ENCODE measurements at regions not wholly inside any gene's neighbourhood (a gene's known extent, or its start where the extent isn't known, plus 50 kb on each side); places are given as distances from the start of the nearest gene placed in this dataset.

DNA sequence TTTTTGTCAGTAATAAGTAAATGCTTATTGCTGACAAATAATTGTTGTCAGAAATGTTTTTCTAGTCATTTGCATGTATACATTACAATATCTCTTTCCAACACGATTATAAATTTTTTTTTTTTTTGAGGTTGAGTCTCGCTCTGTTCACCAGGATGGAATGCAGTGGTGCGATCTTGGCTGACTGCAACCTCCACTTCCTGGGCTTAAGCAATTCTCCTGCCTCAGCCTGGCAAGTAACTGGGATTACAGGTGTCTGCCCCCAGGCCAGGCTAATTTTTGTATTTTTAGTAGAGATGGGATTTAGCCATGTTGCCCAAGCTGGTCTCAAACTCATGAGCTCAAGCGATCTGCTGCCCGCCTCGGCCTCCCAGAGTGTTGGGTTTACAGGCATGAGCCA lies 72.0 kb upstream of the ATF3 start:
- POLR2A ChIA-PET: no interaction called here
- CTCF ChIA-PET: interaction anchor here (0.7 to 1.2 kb wide), 2 partner anchors 72 to 129 kb away, joined by 3 read pairs; no protein-coding TSS in a partner anchor

DNA sequence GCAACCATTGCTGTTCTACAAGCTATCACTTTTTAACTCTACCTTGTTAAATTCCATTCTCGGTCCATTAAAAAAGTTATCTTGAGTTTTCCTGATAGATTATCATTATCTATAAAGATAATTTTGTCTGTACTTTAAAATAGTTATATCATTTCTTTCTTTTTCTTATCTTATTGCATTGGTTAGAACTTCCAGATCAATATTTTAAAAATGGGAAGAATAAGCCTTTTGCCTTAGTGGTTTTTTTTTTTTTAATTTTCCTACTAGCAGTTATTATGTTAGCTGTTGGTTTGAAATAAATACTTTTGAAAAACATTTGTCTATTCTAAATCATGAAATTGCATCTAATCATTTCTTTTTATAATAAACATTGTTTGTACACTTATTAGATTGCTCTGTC lies 71.0 kb upstream of the ATF3 start:
- Histone ChIP-seq H2AFZ (ENCODE audit: low read depth, low read length) (no peak overlapping the region), H3K4me3 (replicated peaks in 1 of 3; ENCODE audit: insufficient read depth in 1 of 3, low read depth in 1 of 3, low read length in 3 of 3) (no peak overlapping the region), H3K36me3 (ENCODE audit: control insufficient read depth in 2 of 2, extremely low read depth in 1 of 2, insufficient read depth in 2 of 2, low read length in 2 of 2) (no peaks in the 10 kb centered on the region), H3K9me3 (replicated peaks; ENCODE audit: control insufficient read depth, insufficient read depth, low read length) (no peaks in the 10 kb centered on the region), H3K79me2 (ENCODE audit: control insufficient read depth, insufficient read depth, low read length) (no peaks in the 10 kb centered on the region), H3K4me1 (ENCODE audit: control insufficient read depth, extremely low read depth, insufficient read depth, low read length) (no peaks in the 10 kb centered on the region), H3K9me1 (replicated peaks; ENCODE audit: control insufficient read depth, extremely low read depth, insufficient read depth, low read length) (no peaks in the 10 kb centered on the region), H3K4me2 (ENCODE audit: insufficient read depth, low read length) (no peak overlapping the region), H4K20me1 (replicated peaks; ENCODE audit: control insufficient read depth, extremely low read depth, insufficient read depth, low read length) (no peaks in the 10 kb centered on the region), H3K27ac (ENCODE audit: insufficient read depth, low read depth, low read length) (no peak overlapping the region), H3K9ac (replicated peaks; ENCODE audit: extremely low read depth, insufficient read depth, low read length) (no peak overlapping the region), H3K27me3 (ENCODE audit: control insufficient read depth in 2 of 2, insufficient read depth in 2 of 2, low read length in 2 of 2) (peaks cover 7 to 14% of the 10 kb centered on the region in 2 experiments)
- CTCF ChIA-PET: interaction anchor here (0.6 to 1.4 kb wide), 5 partner anchors 9 to 81 kb away, joined by 3 read pairs; no protein-coding TSS in a partner anchor
- intact Hi-C loops (cut with micrococcal nuclease) (no loop called here), dilution Hi-C loops (cut with MboI; ENCODE audit: extremely low pct_ligation_motif_present, low sequenced_read_pairs) (no loop called here)
- POLR2A ChIA-PET: no interaction called here
- no TSS peak for BruUV-seq (replicated peaks)
- no peak for DNase-seq (ENCODE audit: low read depth, low spot score)
- no peak for FAIRE-seq
- TF ChIP-seq POLR2AphosphoS5 (IDR thresholded peaks at IDR 0.05; ENCODE audit: insufficient read depth, low read depth, low read length): no peak
- no peak for TF ChIP-seq GATA2 (IDR thresholded peaks at IDR 0.05; ENCODE audit: insufficient read depth, insufficient read length, low read depth, low read length)
- TF ChIP-seq JUN (IDR thresholded peaks at IDR 0.05; ENCODE audit: borderline replicate concordance, insufficient read depth, insufficient read length, low read depth): no peak
- no peak for TF ChIP-seq MAX (IDR thresholded peaks at IDR 0.05; ENCODE audit: insufficient read depth, insufficient read length)
- TF ChIP-seq POLR2A (IDR thresholded peaks at IDR 0.05; ENCODE audit: low read depth, low read length): no peak
- TF ChIP-seq FOS (IDR thresholded peaks at IDR 0.05; ENCODE audit: borderline replicate concordance, insufficient read depth, low read length): no peak
- no peak for TF ChIP-seq MYC (IDR thresholded peaks at IDR 0.05; ENCODE audit: low read depth, low read length)

More for the DNA sequence above, 72.0 kb upstream of the ATF3 start:
- no peak for FAIRE-seq
- Histone ChIP-seq H3K36me3 (ENCODE audit: control insufficient read depth in 2 of 2, extremely low read depth in 1 of 2, insufficient read depth in 2 of 2, low read length in 2 of 2) (no peaks in the 10 kb centered on the region), H4K20me1 (replicated peaks; ENCODE audit: control insufficient read depth, extremely low read depth, insufficient read depth, low read length) (no peaks in the 10 kb centered on the region), H3K9ac (replicated peaks; ENCODE audit: extremely low read depth, insufficient read depth, low read length) (no peak overlapping the region), H2AFZ (ENCODE audit: low read depth, low read length) (no peak overlapping the region), H3K4me2 (ENCODE audit: insufficient read depth, low read length) (no peak overlapping the region), H3K4me3 (replicated peaks in 1 of 3; ENCODE audit: insufficient read depth in 1 of 3, low read depth in 1 of 3, low read length in 3 of 3) (no peak overlapping the region), H3K27ac (ENCODE audit: insufficient read depth, low read depth, low read length) (no peak overlapping the region), H3K27me3 (ENCODE audit: control insufficient read depth in 2 of 2, insufficient read depth in 2 of 2, low read length in 2 of 2) (peaks cover 17 to 18% of the 10 kb centered on the region in 2 experiments), H3K4me1 (ENCODE audit: control insufficient read depth, extremely low read depth, insufficient read depth, low read length) (no peaks in the 10 kb centered on the region), H3K9me1 (replicated peaks; ENCODE audit: control insufficient read depth, extremely low read depth, insufficient read depth, low read length) (no peaks in the 10 kb centered on the region), H3K9me3 (replicated peaks; ENCODE audit: control insufficient read depth, insufficient read depth, low read length) (no peaks in the 10 kb centered on the region), H3K79me2 (ENCODE audit: control insufficient read depth, insufficient read depth, low read length) (no peaks in the 10 kb centered on the region)
- intact Hi-C loops (cut with micrococcal nuclease): no loop called here
- TF ChIP-seq POLR2AphosphoS5 (IDR thresholded peaks at IDR 0.05; ENCODE audit: insufficient read depth, low read depth, low read length) (no peak), EZH2 (IDR thresholded peaks at IDR 0.05; ENCODE audit: borderline replicate concordance, low read depth, low read length, severe bottlenecking) (no peak), JUN (IDR thresholded peaks at IDR 0.05; ENCODE audit: borderline replicate concordance, insufficient read depth, insufficient read length, low read depth) (no peak), FOS (IDR thresholded peaks at IDR 0.05; ENCODE audit: borderline replicate concordance, insufficient read depth, low read length) (no peak)
- BruUV-seq (replicated peaks): no TSS peak
- dilution Hi-C loops (cut with MboI; ENCODE audit: extremely low pct_ligation_motif_present, low sequenced_read_pairs): no loop called here
- DNase-seq (ENCODE audit: low read depth, low spot score): no peak

Data from endothelial cell of umbilical vein (primary cell).